Mesenchymal stem cell (in vitro differentiated cells and primary cell): ENCODE measurements at regions not wholly inside any gene's neighbourhood (a gene's known extent, or its start where the extent isn't known, plus 50 kb on each side); places are given as distances from the start of the nearest gene placed in this dataset.

Source experiments
- DNase-seq: peaks from one replicate; pipeline ENCODE4 v3.0.0-alpha.2; 2013
- H2AFZ ChIP-seq: one replicate; pipeline ENCODE4 v1.6.1; 2013; ENCODE audit warnings: low read depth, mild to moderate bottlenecking, control low read depth, inconsistent platforms, low read length, moderate library complexity
- H2AK5ac ChIP-seq: 2 replicates; pipeline ENCODE4 v1.6.1; 2013; ENCODE audit warnings: low read length, moderate library complexity, mild to moderate bottlenecking, inconsistent platforms; ENCODE audit not compliant: severe bottlenecking
- H2BK120ac ChIP-seq: one replicate; pipeline ENCODE4 v1.6.1; 2013; ENCODE audit warnings: low read depth, mild to moderate bottlenecking, inconsistent platforms, low read length, moderate library complexity
- H2BK12ac ChIP-seq, 2 experiments: one replicate each; pipeline ENCODE4 v1.6.1; 2013; ENCODE audit warnings: inconsistent platforms in 2 of 2, low read length in 2 of 2, mild to moderate bottlenecking in 2 of 2, moderate library complexity in 2 of 2, control low read depth in 1 of 2
- H2BK15ac ChIP-seq: one replicate; pipeline ENCODE4 v1.6.1; 2013; ENCODE audit warnings: mild to moderate bottlenecking, low read depth, inconsistent platforms; ENCODE audit not compliant: poor library complexity, severe bottlenecking
- H2BK5ac ChIP-seq: 2 replicates; pipeline ENCODE4 v1.6.1; 2013; ENCODE audit warnings: low read depth, mild to moderate bottlenecking, low read length, control low read depth, inconsistent platforms; ENCODE audit not compliant: poor library complexity, severe bottlenecking
- H3K14ac ChIP-seq, 2 experiments: one replicate each; pipeline ENCODE4 v1.6.1; 2013; ENCODE audit warnings: inconsistent platforms in 2 of 2, low read length in 2 of 2, control low read depth in 1 of 2, mild to moderate bottlenecking in 1 of 2, moderate library complexity in 1 of 2
- H3K18ac ChIP-seq, 2 experiments: one replicate each; pipeline ENCODE4 v1.6.1; 2013; ENCODE audit warnings: inconsistent platforms in 2 of 2, low read length in 2 of 2, control low read depth in 1 of 2, low read depth in 1 of 2, mild to moderate bottlenecking in 1 of 2
- H3K23ac ChIP-seq, 2 experiments: one replicate each; pipeline ENCODE4 v1.6.1; 2013; ENCODE audit warnings: inconsistent platforms in 2 of 2, low read length in 2 of 2, mild to moderate bottlenecking in 2 of 2, moderate library complexity in 2 of 2, control low read depth in 1 of 2
- H3K27ac ChIP-seq: 2 replicates; pipeline ENCODE4 v1.5.1; 2013; ENCODE audit warnings: mild to moderate bottlenecking, moderate library complexity, low read length, control low read depth, inconsistent platforms; ENCODE audit not compliant: poor library complexity, severe bottlenecking
- H3K27me3 ChIP-seq, 2 experiments: 2 replicates each; pipeline versions ENCODE4 v1.6.1 to v1.7.0; 2013; ENCODE audit warnings: low read length in 2 of 2, mild to moderate bottlenecking in 2 of 2, moderate library complexity in 2 of 2, control low read depth in 1 of 2, inconsistent platforms in 1 of 2; ENCODE audit not compliant: control insufficient read depth in 1 of 2, insufficient read depth in 1 of 2
- H3K36me3 ChIP-seq, 2 experiments: 2 replicates each; pipeline versions ENCODE4 v1.6.1 to v1.7.0; 2013; ENCODE audit warnings: low read length in 2 of 2, control low read depth in 1 of 2, inconsistent platforms in 1 of 2, low read depth in 1 of 2, mild to moderate bottlenecking in 1 of 2; ENCODE audit not compliant: insufficient read depth in 2 of 2, control insufficient read depth in 1 of 2
- H3K4ac ChIP-seq, 2 experiments: one replicate each; pipeline ENCODE4 v1.6.1; 2013; ENCODE audit warnings: inconsistent platforms in 2 of 2, low read length in 2 of 2, mild to moderate bottlenecking in 2 of 2, moderate library complexity in 2 of 2, control low read depth in 1 of 2, low read depth in 1 of 2
- H3K4me1 ChIP-seq: 2 replicates; pipeline ENCODE4 v1.6.1; 2013; ENCODE audit warnings: low read depth, low read length, control low read depth; ENCODE audit not compliant: control insufficient read depth, insufficient read depth
- H3K4me2 ChIP-seq: 2 replicates; pipeline ENCODE4 v1.6.1; 2013; ENCODE audit warnings: low read length, mild to moderate bottlenecking, inconsistent platforms; ENCODE audit not compliant: poor library complexity, severe bottlenecking
- H3K4me3 ChIP-seq, 2 experiments: 2 replicates each; pipeline versions ENCODE4 v1.5.1 to v1.7.0; 2013; ENCODE audit warnings: low read length in 2 of 2, mild to moderate bottlenecking in 2 of 2, control low read depth in 1 of 2, low read depth in 1 of 2; ENCODE audit not compliant: insufficient read depth in 1 of 2
- H3K79me1 ChIP-seq: replicated peaks from 2 replicates; pipeline ENCODE4 v1.6.1; 2013; ENCODE audit warnings: mild to moderate bottlenecking, control low read depth, low read length, inconsistent platforms; ENCODE audit not compliant: poor library complexity, severe bottlenecking
- H3K9ac ChIP-seq: 2 replicates; pipeline ENCODE4 v1.7.0; 2013; ENCODE audit warnings: mild to moderate bottlenecking, low read length, moderate library complexity
- H3K9me3 ChIP-seq: 2 replicates; pipeline ENCODE4 v1.7.0; 2013; ENCODE audit warnings: mild to moderate bottlenecking, low read length; ENCODE audit not compliant: control insufficient read depth
- H4K8ac ChIP-seq: one replicate; pipeline ENCODE4 v1.6.1; 2013; ENCODE audit warnings: inconsistent platforms, mild to moderate bottlenecking, low read length, moderate library complexity
- H4K91ac ChIP-seq: one replicate; pipeline ENCODE4 v1.6.1; 2013; ENCODE audit warnings: mild to moderate bottlenecking, low read length, inconsistent platforms
- WGBS: methylation state at CpG from one replicate; pipeline ENCODE4 v1.1.7; 2013; ENCODE audit warnings: mixed read lengths; 5-methylcytosine and 5-hydroxymethylcytosine counted together

DNA sequence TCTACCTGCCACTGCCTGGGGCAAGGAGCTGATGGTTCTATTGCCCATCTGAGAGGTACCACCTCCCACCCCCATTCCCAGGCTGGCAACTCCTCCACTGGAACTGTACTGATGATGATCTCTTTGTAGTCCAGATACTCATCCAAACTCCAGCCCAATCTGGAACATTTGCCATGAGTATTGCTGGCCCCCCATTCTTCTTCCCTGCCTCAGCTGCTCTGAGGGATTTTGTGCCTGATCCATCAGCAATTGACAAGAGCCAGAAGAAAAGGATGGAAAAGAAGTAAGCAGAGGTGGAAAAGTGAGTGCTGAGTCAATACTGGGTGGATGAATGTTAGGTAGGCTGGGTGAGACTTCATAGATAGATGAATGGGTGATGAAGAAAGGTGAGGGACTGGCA lies 101.2 kb downstream of the NMUR2 start:
- Histone ChIP-seq H3K4me2 (no peak overlapping the region), H2BK120ac (no peak overlapping the region), H3K23ac (no peak overlapping the region), H3K18ac (no peak overlapping the region), H3K36me3 (no peaks in the 10 kb centered on the region), H4K91ac (no peak overlapping the region), H2AFZ (no peak overlapping the region), H3K79me1 (no peaks in the 10 kb centered on the region), H2BK12ac (no peak overlapping the region), H3K27me3 (no peaks in the 10 kb centered on the region), H3K4me3 (no peak overlapping the region), H3K9ac (no peak overlapping the region), H4K8ac (no peak overlapping the region), H2BK15ac (no peak overlapping the region), H2BK5ac (no peak overlapping the region), H3K14ac (no peak overlapping the region), H2AK5ac (no peak overlapping the region), H3K27ac (no peak overlapping the region), H3K4ac (no peak overlapping the region), H3K9me3 (no peaks in the 10 kb centered on the region), H3K4me1 (no peaks in the 10 kb centered on the region)
- DNase-seq = no peak

DNA sequence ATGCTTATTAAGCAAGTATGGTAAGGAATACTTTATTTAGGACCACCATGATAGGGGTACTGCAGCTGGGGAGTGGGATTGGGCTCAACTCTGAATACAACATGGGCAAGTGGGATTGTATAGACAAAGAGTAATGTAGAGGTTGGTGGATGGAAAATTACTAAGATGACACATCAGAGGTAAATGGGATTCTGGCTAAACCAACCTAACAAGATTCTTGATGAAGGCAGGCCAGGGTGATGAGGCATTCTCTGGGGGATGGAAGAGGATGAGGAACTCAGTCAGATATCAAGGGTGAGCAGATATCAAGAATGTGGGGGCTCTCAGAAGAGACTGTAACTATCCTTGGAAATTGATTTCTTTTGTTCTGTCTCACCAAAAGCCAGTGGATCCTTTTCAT lies 107.2 kb downstream of the NMUR2 start:
- H3K23ac ChIP-seq = no peak overlapping the region

DNA sequence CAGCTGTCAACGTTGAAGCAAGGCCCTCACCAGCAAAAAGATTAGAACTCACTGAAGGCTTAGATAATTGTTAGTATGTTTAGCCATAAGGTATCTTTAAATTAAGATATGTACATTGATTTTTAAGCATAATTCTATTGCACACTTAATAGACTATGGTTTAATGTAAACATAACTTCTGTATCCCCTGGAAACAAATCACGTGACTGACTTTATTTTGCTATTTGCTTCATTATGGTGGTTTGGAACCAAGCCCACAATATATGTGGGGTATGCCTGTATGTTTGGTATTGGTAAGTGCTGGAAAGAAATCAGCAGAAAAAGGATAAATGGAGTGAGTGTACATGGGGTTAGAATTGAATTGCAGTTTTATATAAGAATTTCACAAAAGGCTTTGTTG lies 111.9 kb downstream of the NMUR2 start:
- Histone ChIP-seq H3K4me2 (no peak overlapping the region), H3K4me1 (no peaks in the 10 kb centered on the region), H2BK120ac (no peak overlapping the region), H4K91ac (no peak overlapping the region), H4K8ac (no peak overlapping the region), H3K23ac (no peak overlapping the region), H3K4me3 (no peak overlapping the region), H2AK5ac (no peak overlapping the region), H3K27me3 (no peaks in the 10 kb centered on the region), H3K9me3 (no peaks in the 10 kb centered on the region), H3K14ac (no peak overlapping the region), H3K9ac (no peak overlapping the region), H3K4ac (no peak overlapping the region), H2BK15ac (no peak overlapping the region), H3K18ac (no peak overlapping the region), H2BK5ac (no peak overlapping the region), H3K36me3 (no peaks in the 10 kb centered on the region), H2AFZ (no peak overlapping the region), H3K27ac (no peak overlapping the region), H2BK12ac (no peak overlapping the region), H3K79me1 (no peaks in the 10 kb centered on the region)
- DNase-seq = no peak
- 67% methylated on average over 1 of the region's 2 CpGs for WGBS

More for the DNA sequence above, 107.2 kb downstream of the NMUR2 start:
- H3K4ac ChIP-seq = no peak overlapping the region
- H3K4me2 ChIP-seq = no peak overlapping the region
- H3K79me1 ChIP-seq = no peaks in the 10 kb centered on the region
- no peak for DNase-seq
- H3K36me3 ChIP-seq = no peaks in the 10 kb centered on the region
- no peak overlapping the region for H3K18ac ChIP-seq
- no peak overlapping the region for H3K14ac ChIP-seq
- H2BK12ac ChIP-seq = no peak overlapping the region
- no peaks in the 10 kb centered on the region for H3K9me3 ChIP-seq
- no peaks in the 10 kb centered on the region for H3K4me1 ChIP-seq
- H3K9ac ChIP-seq = no peak overlapping the region
- no peak overlapping the region for H3K4me3 ChIP-seq
- no peak overlapping the region for H2BK120ac ChIP-seq
- no peaks in the 10 kb centered on the region for H3K27me3 ChIP-seq
- no peak overlapping the region for H2AFZ ChIP-seq
- H2AK5ac ChIP-seq = no peak overlapping the region
- no peak overlapping the region for H2BK15ac ChIP-seq
- H4K91ac ChIP-seq = no peak overlapping the region
- H2BK5ac ChIP-seq = no peak overlapping the region
- H4K8ac ChIP-seq = no peak overlapping the region
- no peak overlapping the region for H3K27ac ChIP-seq

DNA sequence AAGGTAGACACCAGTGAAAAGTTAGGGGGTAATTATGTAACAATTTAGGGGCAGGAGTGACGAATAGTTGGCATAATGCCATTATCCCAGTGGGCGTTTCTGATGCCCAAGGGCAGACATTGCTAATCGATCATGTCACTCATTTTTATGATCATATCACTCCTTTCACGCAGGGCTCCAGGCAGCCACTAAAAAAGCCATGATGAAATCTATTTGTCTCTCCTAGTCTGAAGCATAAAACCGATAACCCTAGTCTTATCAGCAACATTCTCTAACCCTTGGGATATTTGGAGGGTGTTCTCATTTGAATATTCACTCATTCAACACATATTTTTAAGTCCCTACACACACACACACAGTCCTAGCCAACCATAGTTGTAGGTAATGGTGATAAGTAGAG lies 114.9 kb downstream of the NMUR2 start:
- Histone ChIP-seq H2BK15ac (no peak overlapping the region), H3K18ac (no peak overlapping the region), H3K14ac (no peak overlapping the region), H3K4me3 (no peak overlapping the region), H2AK5ac (no peak overlapping the region), H3K9me3 (no peaks in the 10 kb centered on the region), H2BK12ac (no peak overlapping the region), H2BK5ac (no peak overlapping the region), H3K23ac (no peak overlapping the region), H3K9ac (no peak overlapping the region), H3K4ac (no peak overlapping the region), H2BK120ac (no peak overlapping the region), H3K79me1 (no peaks in the 10 kb centered on the region), H3K4me2 (no peak overlapping the region), H3K27me3 (no peaks in the 10 kb centered on the region), H4K8ac (no peak overlapping the region), H3K36me3 (no peaks in the 10 kb centered on the region), H2AFZ (no peak overlapping the region), H3K27ac (no peak overlapping the region), H4K91ac (no peak overlapping the region), H3K4me1 (no peaks in the 10 kb centered on the region)
- WGBS = 59% methylated on average over 4 of the region's 5 CpGs
- no peak for DNase-seq
